ENCODE measurements at regions not wholly inside any gene's neighbourhood (a gene's known extent, or its start where the extent isn't known, plus 50 kb on each side); places are given as distances from the start of the nearest gene placed in this dataset.
"Not testable (repeated sequence)": the region's sequence is repeated elsewhere in the genome, so short reads cannot be mapped to it uniquely, and the experiment has no call there.

- peaks cover 6% of the 10 kb centered on the region for H3K9me3 Mint-ChIP-seq (ENCODE audit: insufficient read depth)
- H3K4me3 Mint-ChIP-seq: no peak overlapping the region
- CTCF ChIA-PET: no interaction called here
- H3K4me1 ChIP-seq (ENCODE audit: control insufficient read depth in 2 of 2, insufficient read depth in 2 of 2, low read length in 2 of 2): peaks cover 7 to 13% of the 10 kb centered on the region in 2 donors
- no peak overlapping the region for H3K4me2 ChIP-seq (replicated peaks; ENCODE audit: low read depth, low read length, poor library complexity, severe bottlenecking)
- no peak for TF ChIP-seq CTCF (IDR thresholded peaks at IDR 0.05)
- no peak for TF ChIP-seq EZH2 (IDR thresholded peaks at IDR 0.05; ENCODE audit: borderline replicate concordance, insufficient read depth, low read depth, low read length, poor library complexity, severe bottlenecking)
- H3K4me3 ChIP-seq (ENCODE audit: control extremely low read depth in 1 of 5, extremely low read depth in 1 of 5, insufficient read depth in 1 of 5, low read depth in 2 of 5, low read length in 4 of 5): no peak overlapping the region
- peaks cover 0 to 12% (median 3%) of the 10 kb centered on the region in 3 donors for H3K9me3 ChIP-seq (ENCODE audit: control extremely low read depth in 1 of 3, control insufficient read depth in 2 of 3, insufficient read depth in 1 of 3, low read length in 2 of 3)
- H3K4me1 Mint-ChIP-seq: peaks cover 13% of the 10 kb centered on the region
- no peak overlapping the region for H3K27ac ChIP-seq (ENCODE audit: low read length in 2 of 2)
- H2AFZ ChIP-seq (ENCODE audit: insufficient read depth, low read depth, low read length, poor library complexity, severe bottlenecking): no peak overlapping the region
- no peak overlapping the region for H3K27ac Mint-ChIP-seq
- H4K20me1 ChIP-seq (ENCODE audit: control insufficient read depth, insufficient read depth, low read length, poor library complexity, severe bottlenecking): no peaks in the 10 kb centered on the region
- WGBS (ENCODE audit: insufficient coverage): 95% methylated on average over 2 of the region's 5 CpGs
- no peak overlapping the region for H3K9ac ChIP-seq (ENCODE audit: low read length)
- no peak for DNase-seq
- peaks cover 16% of the 10 kb centered on the region for H3K27me3 Mint-ChIP-seq
- no peaks in the 10 kb centered on the region for H3K79me2 ChIP-seq (ENCODE audit: control insufficient read depth, insufficient read depth, low read length)
- intact Hi-C loops (cut with micrococcal nuclease): no loop called here
- no peak for ATAC-seq (ENCODE audit: low read depth)
- no peaks in the 10 kb centered on the region for H3K27me3 ChIP-seq (replicated peaks in 1 of 4; ENCODE audit: control extremely low read depth in 1 of 4, control insufficient read depth in 3 of 4, insufficient read depth in 4 of 4, low read length in 3 of 4)
- POLR2A ChIA-PET: no interaction called here
- H3K36me3 ChIP-seq (replicated peaks in 1 of 2; ENCODE audit: control extremely low read depth in 1 of 2, control insufficient read depth in 1 of 2, extremely low read depth in 1 of 2, insufficient read depth in 2 of 2, low read length in 1 of 2): no peaks in the 10 kb centered on the region
Observed at GRCh38 chr6:110541701-110542309, 65.4 kb upstream of the SLC22A16 start.

- H3K36me3 ChIP-seq (replicated peaks in 1 of 2; ENCODE audit: control extremely low read depth in 1 of 2, control insufficient read depth in 1 of 2, extremely low read depth in 1 of 2, insufficient read depth in 2 of 2, low read length in 1 of 2); H3K4me1 Mint-ChIP-seq; H4K20me1 ChIP-seq (ENCODE audit: control insufficient read depth, insufficient read depth, low read length, poor library complexity, severe bottlenecking); H3K4me3 ChIP-seq (ENCODE audit: control extremely low read depth in 1 of 5, extremely low read depth in 1 of 5, insufficient read depth in 1 of 5, low read depth in 2 of 5, low read length in 4 of 5); H3K27ac ChIP-seq (ENCODE audit: low read length in 2 of 2); intact Hi-C loops (cut with micrococcal nuclease); ATAC-seq (ENCODE audit: low read depth); H3K27me3 ChIP-seq (replicated peaks in 1 of 4; ENCODE audit: control extremely low read depth in 1 of 4, control insufficient read depth in 3 of 4, insufficient read depth in 4 of 4, low read length in 3 of 4); POLR2A ChIA-PET; H3K4me2 ChIP-seq (replicated peaks; ENCODE audit: low read depth, low read length, poor library complexity, severe bottlenecking); H3K27me3 Mint-ChIP-seq; H3K9me3 Mint-ChIP-seq (ENCODE audit: insufficient read depth); DNase-seq; H3K27ac Mint-ChIP-seq; H2AFZ ChIP-seq (ENCODE audit: insufficient read depth, low read depth, low read length, poor library complexity, severe bottlenecking); H3K4me3 Mint-ChIP-seq; H3K9ac ChIP-seq (ENCODE audit: low read length); H3K79me2 ChIP-seq (ENCODE audit: control insufficient read depth, insufficient read depth, low read length): not testable (repeated sequence)
- H3K9me3 ChIP-seq (ENCODE audit: control extremely low read depth in 1 of 3, control insufficient read depth in 2 of 3, insufficient read depth in 1 of 3, low read length in 2 of 3): peaks cover 0 to 11% (median 3%) of the 10 kb centered on the region in 3 donors
- CTCF ChIA-PET: interaction anchor here (1.0 kb wide), 2 partner anchors 12 to 148 kb away, joined by 3 to 4 read pairs; no protein-coding TSS in a partner anchor
- no CpG with 5 or more reads among the region's 4 CpGs for WGBS (ENCODE audit: insufficient coverage)
- peaks cover 7 to 12% of the 10 kb centered on the region in 2 donors for H3K4me1 ChIP-seq (ENCODE audit: control insufficient read depth in 2 of 2, insufficient read depth in 2 of 2, low read length in 2 of 2)
Observed at GRCh38 chr6:110539277-110540019, 63.0 kb upstream of the SLC22A16 start.
